ENCODE measurements at regions not wholly inside any gene's neighbourhood (a gene's known extent, or its start where the extent isn't known, plus 50 kb on each side); places are given as distances from the start of the nearest gene placed in this dataset.

- TF ChIP-seq CTCF (IDR thresholded peaks at IDR 0.05; ENCODE audit: insufficient read depth, low read length, poor library complexity, severe bottlenecking) (no peak), EZH2phosphoT487 (conservative IDR thresholded peaks at IDR 0.05; ENCODE audit: low read length) (no peak)
Measured at GRCh38 chr4:156614536-156614935, 357.1 kb downstream of the PDGFC start.
